NOMO-1 (cell line): ENCODE measurements at regions not wholly inside any gene's neighbourhood (a gene's known extent, or its start where the extent isn't known, plus 50 kb on each side); places are given as distances from the start of the nearest gene placed in this dataset.

ENCODE experiments used
- DNase-seq, 2 experiments: peaks; one replicate each; lab custom pipeline; 2025; ENCODE audit not compliant: unreplicated experiment in 2 of 2; lab: John Stamatoyannopoulos, UW

GRCh38 chr10:69715899-69716606, 85.7 kb upstream of the COL13A1 start:
- no peak for DNase-seq

- peak in 1 of 2 experiments; percentile 5 for DNase-seq
Observed at GRCh38 chr10:69716711-69717560, 84.8 kb upstream of the COL13A1 start.

- DNase-seq = no peak
Observed at GRCh38 chr10:69718951-69719350, 82.8 kb upstream of the COL13A1 start.

GRCh38 chr10:69721690-69722310, 79.9 kb upstream of the COL13A1 start:
- no peak for DNase-seq

GRCh38 chr10:69723653-69724052, 78.1 kb upstream of the COL13A1 start:
- no peak for DNase-seq

DNA sequence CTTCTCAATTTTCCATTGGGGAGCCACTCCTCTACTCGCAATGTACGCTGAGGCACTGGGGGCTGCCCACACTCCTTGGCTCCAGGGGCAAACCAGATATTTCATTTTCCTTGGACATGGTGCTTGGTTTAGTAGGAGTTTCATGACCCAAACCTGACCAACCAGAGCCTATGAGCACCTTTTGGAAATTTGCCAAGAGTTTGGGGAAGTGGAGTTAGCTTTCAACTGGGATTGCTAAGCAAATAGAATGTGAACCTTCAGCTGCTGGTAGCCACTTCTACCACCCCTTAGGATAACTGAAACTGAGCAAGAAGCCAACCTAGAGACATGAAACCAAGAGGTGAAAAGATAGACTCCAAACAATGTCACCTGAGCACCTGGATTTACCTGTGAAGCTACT, 74.9 kb upstream of the COL13A1 start:
- peak in 1 of 2 experiments; percentile 4 for DNase-seq

DNA sequence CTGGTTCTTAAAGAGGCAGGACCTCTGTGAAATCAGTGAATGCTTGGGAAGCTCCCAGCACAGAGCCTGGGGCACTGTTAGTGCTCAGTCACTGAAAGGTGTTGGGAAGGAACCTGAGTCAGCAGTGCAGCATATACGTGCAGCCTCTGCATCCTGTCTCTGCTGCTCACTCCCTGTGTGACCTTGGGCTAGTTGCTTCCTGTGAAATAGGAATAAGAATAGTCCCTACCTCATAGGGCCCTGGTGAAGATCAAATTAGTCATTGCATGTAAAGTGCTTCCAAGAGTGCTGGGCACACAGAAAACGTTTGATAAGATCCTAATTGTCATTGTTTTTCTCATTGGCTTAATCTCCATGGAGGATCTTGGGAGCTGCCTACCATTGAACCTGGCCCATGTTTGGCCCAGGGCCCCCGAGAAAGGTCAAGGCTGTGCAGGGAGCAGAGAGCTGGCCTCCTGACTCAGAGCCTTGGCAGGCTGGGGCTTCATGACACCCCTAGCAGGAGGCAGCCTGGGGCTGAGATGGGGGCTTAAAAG, 73.3 kb upstream of the COL13A1 start:
- no peak for DNase-seq

GRCh38 chr10:69729326-69730048, 72.2 kb upstream of the COL13A1 start:
- no peak for DNase-seq

DNA sequence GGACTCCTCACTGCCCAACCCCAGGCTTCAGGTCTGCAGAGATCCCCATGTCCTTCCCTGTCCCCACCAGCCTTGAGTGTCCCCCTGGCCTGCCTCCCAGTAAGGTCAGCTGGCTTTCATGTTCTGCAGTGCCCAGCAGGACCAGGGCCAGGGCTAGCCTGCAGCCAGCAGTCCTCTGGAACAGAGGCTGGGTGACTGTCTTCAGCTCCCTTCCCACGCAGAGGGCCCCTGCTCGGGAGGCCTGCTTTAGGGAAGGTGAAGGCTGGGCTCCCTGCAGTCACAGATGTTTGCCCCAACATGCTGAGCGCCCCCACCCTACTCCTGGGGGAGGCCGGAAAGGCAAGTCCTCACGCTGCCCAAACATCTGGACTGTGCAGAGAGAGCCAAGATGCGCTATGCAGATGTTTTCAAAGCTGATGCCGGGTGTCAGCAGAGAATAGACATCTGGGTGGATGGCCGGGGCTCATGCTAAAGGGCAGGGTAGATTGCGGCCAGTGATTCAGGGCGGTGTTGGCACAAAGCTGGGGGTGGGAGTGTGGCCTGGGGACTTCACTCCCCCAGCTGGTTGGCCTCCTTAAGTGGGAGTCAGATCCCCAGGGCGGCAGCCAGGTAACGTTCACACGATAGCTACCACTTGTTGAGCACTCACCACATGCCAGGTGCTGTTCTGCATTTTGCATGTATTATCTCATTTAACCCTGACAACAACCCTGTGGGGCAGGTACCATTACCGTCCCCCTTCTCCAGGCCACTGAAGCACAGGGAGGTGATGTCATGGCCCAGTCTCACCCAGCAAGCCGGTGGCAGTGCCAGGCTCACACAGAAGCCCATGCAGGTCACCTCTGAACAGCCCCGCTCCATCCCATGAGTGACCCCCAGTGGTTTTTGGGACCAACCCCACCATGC, 71.2 kb upstream of the COL13A1 start:
- DNase-seq = no peak

- no peak for DNase-seq
Observed at GRCh38 chr10:69731184-69731583, 70.5 kb upstream of the COL13A1 start.

- no peak for DNase-seq
Observed at GRCh38 chr10:69731698-69732097, 70.0 kb upstream of the COL13A1 start.

DNA sequence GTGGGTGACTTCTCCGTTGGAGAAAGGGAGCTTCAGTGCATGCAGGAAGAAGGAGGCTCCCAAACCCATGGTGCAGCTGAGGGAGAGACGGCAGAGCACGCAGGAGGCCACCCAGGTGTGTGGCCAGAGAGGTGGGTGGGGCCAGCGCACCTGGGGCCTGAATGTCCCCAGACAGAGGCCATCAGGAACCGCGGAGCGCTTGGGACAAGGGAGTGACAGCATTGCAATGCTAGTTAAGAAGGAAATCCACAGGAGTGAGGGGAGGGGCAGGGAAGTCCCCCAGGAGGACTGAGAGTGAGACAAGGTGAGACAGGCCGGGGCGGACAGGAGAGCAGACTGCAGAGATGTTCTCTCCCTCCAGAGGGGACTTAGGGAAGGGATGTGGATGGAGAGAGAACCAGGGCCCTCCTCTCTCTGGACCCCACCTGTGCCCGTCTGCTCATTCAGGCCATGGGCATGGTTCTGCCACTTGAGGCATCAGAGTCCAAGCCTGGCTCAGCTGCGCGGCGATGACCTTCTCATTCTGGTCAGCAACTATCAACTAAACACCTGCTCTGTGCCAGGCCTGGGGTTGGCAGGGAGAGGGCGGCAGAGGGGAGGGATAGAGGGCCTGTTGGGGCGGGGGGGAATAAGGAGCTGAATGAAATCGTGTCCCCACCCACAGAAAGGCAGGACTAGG, 69.4 kb upstream of the COL13A1 start:
- no peak for DNase-seq

GRCh38 chr10:69732826-69733150, 68.9 kb upstream of the COL13A1 start:
- DNase-seq = no peak

- DNase-seq = no peak
Observed at GRCh38 chr10:69733791-69734261, 67.9 kb upstream of the COL13A1 start.

GRCh38 chr10:69734416-69734796, 67.3 kb upstream of the COL13A1 start:
- no peak for DNase-seq

GRCh38 chr10:69734797-69735468, 66.8 kb upstream of the COL13A1 start:
- DNase-seq = peak; percentile 45 to 70

GRCh38 chr10:69736886-69737641, 64.6 kb upstream of the COL13A1 start:
- no peak for DNase-seq

DNA sequence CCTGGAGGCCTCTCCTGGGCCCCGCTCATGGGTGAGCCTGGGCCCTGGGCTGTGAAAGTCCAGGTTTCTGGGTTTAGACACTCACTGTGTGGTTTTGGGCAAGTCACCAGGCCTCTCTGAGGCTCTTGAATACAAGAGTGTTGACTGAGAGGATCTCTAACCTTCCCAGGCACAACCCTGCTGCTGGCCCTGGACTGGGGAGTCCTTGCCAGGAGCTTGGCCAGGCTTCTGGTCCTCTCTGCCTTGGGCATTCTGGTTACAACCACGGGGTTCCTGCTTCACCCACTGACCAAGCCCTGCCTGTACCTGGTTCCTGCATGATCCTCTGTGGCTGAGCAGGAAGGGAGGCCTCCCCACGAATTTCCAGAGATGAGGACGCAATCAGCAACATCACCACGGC, 63.6 kb upstream of the COL13A1 start:
- no peak for DNase-seq
